Cerebellar cortex (tissue), 1 donor: ENCODE measurements at regions not wholly inside any gene's neighbourhood (a gene's known extent, or its start where the extent isn't known, plus 50 kb on each side); places are given as distances from the start of the nearest gene placed in this dataset.
A peak's percentile ranks its signal among the peaks of the same experiment; 100 is the strongest.

Source experiments
- DNase-seq: peaks from one replicate; pipeline ENCODE4 v3.0.0-alpha.2; 2015; ENCODE audit warnings: low spot score

- DNase-seq, result no peak
Observed at GRCh38 chr2:18784245-18784644, 194.9 kb upstream of the NT5C1B start.

- no peak for DNase-seq
Observed at GRCh38 chr2:18781541-18782280, 192.3 kb upstream of the NT5C1B start.

- no peak for DNase-seq
Observed at GRCh38 chr2:18777250-18777812, 188.0 kb upstream of the NT5C1B start.

GRCh38 chr2:18771212-18771611 lies 181.8 kb upstream of the NT5C1B start:
- no peak for DNase-seq

DNA sequence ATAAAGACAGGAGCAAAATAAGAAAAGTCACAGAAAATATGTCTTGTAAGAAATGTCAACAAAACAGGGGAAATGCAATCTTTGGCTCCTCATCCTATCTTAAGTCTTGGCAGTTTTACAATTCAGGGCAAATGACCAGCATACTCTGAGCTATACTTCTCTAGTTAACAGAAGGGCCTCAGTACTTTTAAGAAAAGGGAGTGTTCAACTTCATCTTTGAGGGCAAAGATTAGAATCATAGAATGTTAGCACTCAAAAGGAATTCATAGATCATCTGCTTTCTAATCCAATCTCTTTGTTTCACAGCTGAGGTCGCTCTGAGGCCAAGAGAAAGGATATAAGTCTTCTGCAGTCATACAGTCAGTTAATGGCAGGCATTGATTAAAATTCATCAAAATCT lies 174.0 kb upstream of the NT5C1B start:
- no peak for DNase-seq

- DNase-seq, result no peak
Observed at GRCh38 chr2:18762667-18763066, 173.3 kb upstream of the NT5C1B start.

DNA sequence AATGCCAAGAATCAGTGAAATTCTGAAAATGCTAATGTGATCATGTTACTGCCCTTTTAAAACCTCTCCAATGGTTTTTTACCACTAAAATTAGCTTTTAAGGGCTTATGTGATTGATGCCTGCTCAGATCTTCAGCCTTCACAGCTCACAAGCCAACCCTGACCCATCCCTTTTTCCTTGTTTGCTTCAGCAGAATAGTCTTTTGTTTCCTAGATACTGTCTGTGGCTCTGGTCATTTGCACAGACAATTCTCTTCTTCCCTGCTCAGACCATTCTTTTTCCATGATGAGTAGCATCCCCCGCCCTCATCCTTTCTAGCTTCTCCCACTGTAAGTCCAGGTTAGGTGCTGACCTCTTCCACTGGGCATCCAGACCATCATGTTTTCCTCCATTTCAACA lies 164.9 kb upstream of the NT5C1B start:
- DNase-seq, result no peak

DNA sequence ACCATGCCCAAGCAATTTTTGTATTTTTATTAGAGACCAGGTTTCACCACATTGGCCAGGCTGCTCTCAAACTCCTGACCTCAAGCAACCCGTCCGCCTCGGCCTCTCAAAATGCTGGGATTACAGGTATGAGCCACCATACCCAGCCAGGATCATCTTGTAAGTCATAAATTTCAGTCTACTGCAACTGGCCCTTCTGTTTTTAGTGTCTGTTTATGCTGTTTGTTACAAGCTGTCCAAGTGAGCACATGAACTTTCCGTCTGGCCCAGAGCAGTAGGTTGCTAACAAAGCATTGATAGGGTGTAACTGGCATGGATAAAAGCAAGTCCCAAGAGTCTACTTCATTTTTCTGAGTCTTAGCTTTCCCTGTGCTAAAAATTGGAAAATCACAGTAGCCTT lies 164.4 kb upstream of the NT5C1B start:
- DNase-seq, result no peak

DNA sequence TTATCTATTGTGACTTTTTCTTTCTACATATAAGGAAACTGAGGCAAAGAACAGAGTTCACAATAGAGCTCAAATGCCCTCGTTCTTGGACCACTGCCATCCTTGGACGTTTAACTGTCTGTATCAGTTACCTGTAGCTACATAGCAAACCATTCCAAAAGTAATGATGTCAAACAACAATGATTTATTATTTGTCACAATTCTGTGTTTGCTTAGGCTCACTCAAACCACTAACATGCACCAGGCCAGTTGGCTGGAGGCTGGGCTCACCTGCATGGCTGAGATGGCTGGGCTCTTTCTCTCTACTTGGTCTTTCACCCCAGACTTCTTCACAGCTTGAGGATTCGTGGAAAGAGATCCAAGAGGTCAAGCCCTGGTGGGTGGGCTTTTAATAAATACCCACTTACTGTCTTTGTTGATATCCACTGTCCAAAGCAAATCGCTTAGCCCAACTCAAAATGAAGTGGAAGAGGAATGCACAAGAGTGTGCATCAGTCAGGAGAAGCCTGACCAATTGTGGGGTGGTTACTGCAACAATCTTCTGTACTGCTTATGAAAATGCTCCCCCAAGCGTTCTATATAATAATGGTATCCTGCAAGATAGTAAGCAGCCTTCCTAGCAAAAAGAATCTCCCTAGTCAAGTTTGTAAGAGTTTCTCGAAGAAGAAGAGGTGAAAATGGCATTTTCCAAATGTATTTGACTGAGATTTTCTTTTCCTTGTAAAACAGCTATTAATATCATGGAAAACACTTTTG lies 163.5 kb upstream of the NT5C1B start:
- DNase-seq, result no peak

- DNase-seq, result no peak
Observed at GRCh38 chr2:18752022-18752493, 162.7 kb upstream of the NT5C1B start.

GRCh38 chr2:18750672-18751554 lies 161.5 kb upstream of the NT5C1B start:
- no peak for DNase-seq

- DNase-seq, result peak; percentile 56
Observed at GRCh38 chr2:18749912-18750526, 160.7 kb upstream of the NT5C1B start.

DNA sequence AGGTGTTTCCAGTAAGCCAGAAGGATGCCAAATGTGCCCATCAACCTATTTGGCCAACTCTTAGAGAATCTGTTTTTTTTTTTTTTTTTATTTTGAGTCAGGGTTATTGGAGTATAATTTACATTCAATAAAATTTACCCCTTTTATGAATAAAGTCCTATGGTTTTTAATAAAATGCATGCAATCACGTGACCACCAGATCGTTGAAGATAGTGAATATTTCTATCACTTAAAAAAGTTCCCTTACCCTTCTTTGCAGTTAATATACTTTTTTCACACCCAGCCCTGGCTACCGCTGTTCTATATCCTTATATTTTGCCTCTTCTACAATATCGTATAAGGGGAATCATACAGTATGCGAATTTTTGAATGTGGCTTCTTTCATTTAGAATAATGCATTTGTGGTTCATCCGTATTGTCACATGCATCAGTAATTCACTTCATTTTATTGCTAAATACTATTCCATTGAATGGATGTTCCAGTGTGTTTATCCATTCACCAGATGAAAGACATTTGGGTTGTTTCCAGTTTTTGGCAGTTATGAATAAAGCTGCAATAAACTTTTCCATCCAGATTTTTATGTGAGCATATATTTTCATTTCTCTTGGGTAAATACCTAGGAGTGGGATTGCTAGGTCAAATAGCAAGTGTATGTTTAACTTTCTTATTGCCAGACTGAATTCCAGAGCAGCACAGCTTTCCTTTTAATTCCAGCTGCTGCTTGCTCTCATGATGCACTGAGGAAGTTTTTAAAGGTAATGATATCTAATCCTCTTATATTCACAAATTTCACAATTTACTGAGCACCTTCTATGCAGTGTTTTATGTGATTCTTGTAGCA lies 156.3 kb upstream of the NT5C1B start:
- DNase-seq, result no peak

DNA sequence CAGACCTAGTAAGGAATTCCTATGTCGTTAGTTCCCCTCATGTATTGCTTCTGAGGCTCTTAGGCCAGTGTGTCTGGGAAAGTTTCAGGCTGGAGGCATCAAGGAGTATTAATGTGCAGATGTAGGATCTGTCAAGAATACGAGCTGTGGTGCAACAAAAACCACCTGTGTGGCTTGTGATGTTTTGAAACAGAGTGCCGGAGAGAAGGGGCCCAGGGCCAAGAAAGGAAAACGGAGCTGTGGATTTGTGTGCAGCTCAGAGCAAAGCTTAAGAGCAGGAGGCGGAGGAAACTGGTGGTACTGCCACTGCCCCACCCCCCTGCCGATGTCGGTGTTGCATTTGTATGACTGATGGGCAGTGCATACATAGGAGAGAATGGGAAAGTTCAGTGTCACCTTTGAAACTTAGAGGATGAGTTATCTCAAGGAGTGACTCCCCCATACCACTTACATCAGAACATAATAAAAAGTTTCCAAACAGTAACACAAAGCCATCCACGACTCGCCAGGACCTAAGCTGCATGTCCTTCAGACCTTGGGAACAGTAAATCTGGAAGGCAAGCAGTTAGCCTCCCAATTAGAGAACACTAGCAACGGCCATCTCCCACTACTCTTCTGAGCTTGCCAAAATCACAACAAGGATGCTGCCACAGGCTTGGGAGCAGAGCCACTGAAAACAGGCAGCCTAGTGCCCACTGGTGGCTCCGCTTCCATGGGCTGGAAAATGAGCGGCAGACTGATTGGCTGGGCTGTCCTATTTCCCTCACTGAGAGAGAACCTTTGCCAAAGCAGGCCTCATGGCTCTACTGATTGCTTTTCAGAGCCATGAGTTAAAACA lies 152.7 kb upstream of the NT5C1B start:
- DNase-seq, result no peak

- no peak for DNase-seq
Observed at GRCh38 chr2:18741191-18741590, 151.8 kb upstream of the NT5C1B start.

- DNase-seq, result no peak
Observed at GRCh38 chr2:18740474-18740881, 151.1 kb upstream of the NT5C1B start.

- no peak for DNase-seq
Observed at GRCh38 chr2:18731666-18732065, 142.3 kb upstream of the NT5C1B start.

- DNase-seq, result no peak
Observed at GRCh38 chr2:18724371-18725145, 135.2 kb upstream of the NT5C1B start.

- DNase-seq, result no peak
Observed at GRCh38 chr2:18723219-18723618, 133.8 kb upstream of the NT5C1B start.
